NCI-H1436 (cell line): ENCODE measurements at regions not wholly inside any gene's neighbourhood (a gene's known extent, or its start where the extent isn't known, plus 50 kb on each side); places are given as distances from the start of the nearest gene placed in this dataset.

Source experiments
- DNase-seq: peaks from one replicate; lab custom pipeline; 2025; lab: John Stamatoyannopoulos, UW

DNA sequence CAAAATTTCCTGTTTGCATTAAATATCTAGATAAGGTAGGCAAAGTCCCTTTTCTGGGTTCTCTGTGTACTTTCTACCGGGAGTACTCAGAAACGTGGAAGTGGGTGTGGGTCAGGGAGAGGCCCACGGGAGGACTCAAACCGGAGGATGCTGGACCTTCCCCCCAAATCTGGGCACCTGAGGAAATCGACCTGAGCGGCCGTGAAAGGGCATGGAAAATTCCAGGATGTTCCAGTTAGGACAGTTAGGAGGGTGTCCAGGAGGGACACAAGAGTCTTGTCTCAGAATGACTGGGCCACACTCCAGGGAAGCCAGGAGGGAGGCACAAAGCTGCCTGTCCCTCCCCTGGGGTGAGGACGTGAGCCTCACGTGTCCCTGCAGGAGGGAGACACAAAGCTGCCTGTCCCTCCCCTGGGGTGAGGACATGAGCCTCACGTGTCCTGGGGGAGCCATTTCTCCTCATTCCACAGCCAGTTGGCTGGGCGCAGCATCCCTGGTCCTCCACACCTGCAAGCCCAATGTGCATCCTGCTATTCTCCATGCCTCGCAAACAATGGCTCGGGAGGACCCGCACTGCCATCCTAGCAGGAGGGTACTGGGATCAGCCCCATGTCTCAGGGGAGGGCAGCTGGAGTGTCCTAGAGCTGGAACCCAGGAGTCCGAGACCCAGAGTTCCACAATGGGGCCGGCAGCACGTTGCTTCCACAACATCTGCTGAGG is 190.5 kb upstream of the PPP2R2D start:
- no peak for DNase-seq

DNA sequence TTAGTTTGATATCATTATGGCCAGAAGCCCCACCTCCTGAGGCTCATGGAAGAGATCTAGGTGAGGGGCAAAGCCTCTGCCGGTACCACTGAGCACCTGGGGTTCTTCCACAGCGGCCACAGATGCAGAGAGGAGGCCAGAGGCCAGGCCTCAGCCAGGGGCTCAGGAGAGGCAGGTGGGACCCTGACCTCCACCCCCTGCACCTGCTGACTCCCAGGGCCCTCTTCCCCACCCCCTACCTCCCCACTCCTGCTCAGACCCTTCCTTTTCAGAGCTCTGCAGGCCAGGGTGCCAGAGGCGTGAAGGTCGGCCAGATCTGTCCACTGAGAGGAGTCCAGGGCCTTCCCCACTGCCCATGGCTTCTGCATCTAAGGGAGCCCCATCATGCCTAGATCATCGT is 178.7 kb upstream of the PPP2R2D start:
- no peak for DNase-seq

DNA sequence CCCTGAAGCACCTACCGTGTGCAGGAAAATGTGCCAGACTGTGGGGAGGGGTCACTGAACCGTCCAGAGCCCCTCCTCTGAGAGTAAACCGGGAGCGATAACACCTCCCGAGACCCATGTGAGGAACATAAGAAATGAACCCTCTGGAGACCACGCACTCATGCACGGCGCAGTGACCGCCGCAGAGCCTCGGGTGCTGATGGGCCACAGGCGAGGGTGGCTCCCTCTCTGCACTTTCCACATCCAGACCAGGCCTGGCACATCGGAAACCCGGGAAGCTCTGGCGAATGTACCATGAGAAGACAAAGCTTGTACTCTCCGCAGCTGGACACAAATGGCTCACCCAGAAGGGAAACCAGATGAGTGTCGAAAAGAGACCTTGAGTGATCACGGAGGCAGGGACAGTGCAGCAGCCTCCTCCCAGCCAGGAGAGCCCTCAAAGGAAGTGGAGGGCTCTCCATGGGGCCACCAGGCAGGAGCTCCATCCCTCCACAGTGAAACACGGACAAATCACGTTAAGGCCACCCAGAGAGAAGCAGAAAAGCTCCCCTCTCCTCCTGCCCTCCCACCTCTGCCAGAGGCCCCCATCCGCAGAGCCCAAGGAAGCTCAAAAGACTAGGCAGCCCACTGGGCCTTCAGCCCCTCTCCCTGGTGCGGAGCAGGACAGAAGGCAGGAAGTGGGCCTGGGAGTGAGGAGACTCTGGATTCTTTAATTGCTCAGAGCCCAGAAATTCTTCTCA is 178.1 kb upstream of the PPP2R2D start:
- DNase-seq = no peak

DNA sequence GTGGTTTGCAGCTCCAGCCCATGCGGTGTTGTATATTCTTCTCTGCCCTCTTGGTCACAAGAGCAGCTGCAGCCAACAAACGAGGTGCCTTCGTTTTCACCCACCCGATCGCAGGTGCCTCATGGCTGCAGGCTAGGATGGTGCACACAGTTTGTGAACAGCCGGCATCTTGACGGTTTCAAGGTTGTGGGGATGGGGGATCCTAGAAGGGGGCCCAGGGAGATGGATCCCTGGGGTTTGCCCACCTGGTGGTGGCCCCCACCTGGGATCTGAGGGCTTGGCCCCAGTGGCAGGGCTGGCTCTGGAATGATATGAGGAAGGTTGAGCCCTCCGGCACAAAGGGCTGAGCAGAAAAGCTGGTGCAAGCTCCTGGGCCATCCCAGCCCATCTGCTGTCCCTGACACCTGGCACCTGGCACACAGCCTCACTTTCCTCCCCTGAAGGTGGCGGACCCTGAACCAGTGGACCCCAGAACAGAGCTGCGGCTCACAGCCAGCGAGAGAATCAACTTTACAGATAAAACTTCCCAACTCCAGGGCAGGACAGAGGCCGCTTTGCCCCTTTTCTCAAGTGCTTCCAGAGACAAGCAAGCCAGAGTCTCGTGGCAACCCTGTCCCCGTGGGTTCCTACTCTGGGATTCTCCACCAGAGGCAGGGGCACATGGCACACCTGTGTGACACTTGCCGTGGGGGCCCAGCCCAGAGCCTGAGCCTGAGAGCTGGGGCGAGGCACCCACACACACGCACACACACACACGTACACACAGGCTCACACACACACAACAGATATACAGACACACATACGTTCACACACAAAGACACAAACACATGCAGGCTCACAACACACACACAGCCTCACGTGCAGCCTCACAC is 177.3 kb upstream of the PPP2R2D start:
- DNase-seq = no peak

DNA sequence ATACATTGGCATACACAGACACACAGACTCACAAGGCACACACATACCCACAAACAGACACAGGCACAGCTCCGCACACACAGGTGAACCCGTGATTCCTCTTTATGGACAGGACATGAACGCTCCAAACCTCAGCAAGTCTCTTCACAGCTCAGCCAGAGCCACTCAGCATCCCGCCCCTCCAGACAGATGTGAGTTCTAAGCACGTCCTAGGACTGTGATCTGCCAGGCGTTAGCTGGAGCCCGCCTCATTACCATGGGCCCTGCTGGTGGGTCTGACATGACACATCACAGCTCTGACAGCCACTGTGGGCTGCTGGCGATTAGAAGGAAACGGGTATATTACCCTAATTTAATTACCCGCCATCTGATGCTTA is 176.7 kb upstream of the PPP2R2D start:
- no peak for DNase-seq

DNA sequence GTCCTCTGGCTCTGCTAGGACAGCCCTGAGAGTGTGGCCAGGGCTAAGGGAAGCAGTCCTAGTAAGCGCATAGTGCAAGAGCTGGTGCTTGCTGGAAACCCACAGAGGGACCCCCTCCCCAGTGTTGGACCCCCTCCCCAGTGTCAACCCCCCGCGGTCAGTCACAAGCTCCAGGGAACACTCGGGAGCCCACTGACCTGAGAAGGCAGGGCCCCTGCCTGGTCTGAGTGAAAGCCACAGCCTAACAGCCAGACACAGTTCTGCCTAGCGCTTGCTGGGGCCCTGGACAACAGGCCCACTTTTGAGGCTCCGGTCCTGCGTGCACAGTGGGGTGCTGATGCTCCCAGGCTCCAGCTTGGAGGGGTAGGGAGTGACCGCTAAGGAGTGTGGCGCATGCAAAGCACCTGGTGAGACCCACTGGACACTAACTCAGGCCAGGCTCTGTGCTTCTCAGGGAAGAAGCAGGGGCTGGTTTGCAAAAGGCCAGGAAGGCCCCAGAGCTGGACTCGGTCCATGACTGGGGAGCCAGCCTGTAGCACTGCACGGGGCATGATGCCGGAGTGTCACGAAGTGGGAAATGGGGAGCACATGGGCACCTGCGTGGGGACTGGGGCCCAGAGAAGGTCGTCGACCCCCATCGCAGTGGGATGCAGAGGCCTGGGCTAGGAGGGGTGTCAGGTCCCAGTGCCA is 175.8 kb upstream of the PPP2R2D start:
- DNase-seq = no peak

DNA sequence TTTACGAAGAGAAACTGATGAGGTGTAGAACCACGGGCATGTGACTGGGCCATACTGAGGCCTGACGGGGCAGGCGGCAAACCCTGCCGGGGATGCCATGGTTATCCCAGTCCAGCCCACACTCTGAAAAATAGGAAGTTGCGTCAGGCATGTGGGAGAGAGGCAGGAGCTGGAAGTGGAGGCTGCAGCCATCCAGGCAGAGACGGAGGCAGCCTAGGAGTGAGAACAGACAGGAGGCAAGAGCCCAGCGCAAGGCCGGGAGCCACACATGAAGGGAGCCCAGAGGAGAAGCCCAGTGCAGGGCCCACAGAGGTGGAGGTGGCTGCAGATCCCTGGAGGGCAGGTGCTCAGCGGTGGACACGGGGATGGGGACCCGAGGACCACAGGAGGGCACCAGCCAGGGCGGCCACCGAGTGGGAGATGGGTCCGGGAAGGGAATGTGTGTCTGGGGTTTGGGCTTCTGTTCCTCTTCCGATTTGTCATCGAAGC is 175.2 kb upstream of the PPP2R2D start:
- DNase-seq = no peak

DNA sequence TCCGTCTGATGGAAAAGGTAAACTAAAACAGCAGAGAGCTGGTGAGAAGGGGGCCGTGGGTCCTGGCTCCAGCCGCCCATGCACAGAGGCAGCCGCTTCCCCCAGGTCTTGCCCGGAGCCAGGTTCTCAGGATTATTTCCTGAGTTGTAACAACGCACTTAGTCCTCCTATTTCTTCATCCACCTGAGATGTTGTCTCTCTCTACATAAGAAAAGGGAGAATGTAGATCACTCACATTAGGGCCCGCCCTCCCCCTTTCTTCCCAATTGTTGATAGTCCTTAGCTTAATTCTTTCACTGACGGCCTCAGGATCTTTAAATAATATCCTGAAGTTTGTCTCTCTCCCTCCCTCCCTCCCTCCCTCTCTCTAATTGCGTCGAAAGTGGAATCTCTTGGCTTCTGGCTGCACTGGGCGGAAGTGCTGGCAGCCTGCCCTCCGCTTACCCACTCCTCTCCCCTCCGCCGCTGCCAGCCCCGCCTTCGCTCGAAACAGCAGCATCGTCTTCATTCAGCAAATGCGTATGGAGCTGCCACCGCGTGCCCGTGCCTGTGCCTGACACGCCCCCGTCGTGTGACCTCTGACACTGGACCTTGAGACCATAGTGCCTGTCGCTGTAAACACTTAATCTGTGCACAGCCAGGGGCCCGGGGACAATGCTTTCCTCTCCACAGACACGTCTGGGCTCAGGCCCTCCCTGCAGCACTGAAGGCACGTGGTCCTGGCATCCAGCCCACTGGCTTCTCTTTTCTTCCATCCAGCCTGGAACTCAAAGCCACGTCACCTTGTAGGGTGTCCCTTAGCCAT is 174.5 kb upstream of the PPP2R2D start:
- DNase-seq = peak; percentile 38

DNA sequence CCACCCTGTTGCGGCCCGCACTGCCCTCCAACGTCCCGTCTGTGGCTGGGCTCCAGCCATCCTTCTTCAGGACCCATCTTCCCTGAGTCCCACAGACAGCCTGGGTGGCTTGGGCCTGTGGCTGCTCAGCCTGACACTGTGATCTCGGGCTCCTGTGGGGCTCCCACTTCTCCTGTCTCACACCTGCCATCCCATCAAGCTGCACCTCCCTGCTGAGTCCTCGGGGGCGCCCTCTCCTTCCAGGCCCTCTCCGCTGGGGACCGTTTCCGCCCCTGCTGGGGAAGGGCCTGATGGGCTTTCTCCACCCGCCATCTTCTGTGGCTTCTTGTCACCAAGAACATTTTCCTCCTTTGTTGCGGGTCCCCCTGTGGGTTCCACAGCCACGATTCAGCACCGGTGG is 173.8 kb upstream of the PPP2R2D start:
- no peak for DNase-seq

DNA sequence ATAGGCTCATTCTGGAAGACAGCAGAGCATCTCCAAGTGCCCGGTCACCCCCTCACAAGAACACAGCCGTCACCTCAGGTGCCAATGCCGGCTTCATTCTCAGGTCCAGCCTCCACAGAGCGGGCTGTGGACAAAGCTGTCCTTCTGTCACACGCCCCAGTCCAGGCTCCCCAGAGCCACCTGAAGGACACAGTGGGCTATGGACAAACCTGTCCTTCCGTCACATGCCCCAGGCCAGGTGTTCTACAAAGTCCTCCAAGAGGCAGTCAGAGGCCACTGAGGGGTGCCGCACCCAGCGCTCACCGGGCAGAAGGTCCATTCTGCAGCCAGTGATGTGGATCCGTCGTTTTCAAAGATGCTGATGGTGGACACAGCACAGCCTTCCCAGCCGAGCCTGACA is 173.2 kb upstream of the PPP2R2D start:
- no peak for DNase-seq

DNA sequence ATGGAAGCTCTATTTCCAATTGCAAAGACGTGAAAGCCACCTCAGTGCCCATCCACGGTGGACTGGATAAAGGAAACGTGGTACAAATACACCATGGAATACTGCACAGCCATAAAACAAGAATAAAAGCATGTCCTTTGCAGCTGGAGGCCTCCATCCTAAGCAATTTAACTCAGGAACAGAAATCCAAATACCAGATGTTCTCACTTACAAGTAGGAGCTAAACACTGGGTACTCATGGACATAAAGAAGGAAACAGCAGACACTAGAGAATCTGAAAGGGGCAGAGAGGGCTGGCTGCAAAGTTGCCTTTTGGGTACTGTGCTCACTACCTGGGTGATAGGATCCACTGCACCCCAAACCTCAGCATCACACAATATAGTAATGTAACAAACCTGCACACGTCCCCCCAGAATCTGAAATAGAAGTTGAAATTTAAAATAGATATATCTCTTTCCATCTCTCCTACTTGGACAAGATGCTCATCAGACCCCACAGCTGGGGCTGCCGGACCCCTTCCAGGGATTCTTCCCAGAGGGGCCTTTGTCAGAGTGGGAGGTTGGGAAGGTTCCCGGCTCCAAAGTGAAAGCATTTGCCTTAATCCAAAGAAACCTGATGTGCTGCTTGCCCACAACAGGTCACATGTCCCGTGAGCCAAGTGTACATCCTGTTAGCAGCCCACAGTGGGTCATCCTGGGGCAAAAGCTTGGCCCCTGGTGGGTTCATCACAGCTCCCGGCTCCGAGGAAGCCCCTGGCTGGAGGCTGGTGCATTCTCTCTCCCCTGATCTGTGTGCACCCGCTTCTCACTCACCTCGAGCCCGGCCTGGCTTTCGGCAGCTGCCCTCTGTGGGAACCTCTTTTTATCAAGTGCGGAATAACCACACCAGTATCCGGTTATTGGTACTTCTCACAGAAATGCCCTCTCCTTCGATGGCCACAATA is 172.3 kb upstream of the PPP2R2D start:
- DNase-seq = no peak

DNA sequence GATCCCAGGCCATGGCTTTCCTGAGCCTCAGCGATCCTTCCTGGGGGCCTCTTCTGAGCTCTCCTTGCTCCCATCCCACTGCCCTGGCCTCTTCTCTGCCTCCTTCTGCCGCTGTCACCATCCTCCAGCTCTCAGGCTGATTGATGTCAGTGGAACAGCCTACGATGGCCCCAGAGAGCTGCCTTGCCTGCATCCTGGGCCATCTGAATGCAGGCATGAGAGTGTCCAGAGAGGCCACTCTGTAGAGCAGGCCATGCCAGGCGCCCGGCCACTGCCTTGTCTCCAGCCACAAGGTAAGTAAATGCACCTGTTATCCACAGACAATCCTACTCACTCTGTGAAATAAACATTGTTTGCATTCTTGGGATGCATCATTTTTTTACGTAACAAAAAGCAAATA is 171.4 kb upstream of the PPP2R2D start:
- DNase-seq = no peak

DNA sequence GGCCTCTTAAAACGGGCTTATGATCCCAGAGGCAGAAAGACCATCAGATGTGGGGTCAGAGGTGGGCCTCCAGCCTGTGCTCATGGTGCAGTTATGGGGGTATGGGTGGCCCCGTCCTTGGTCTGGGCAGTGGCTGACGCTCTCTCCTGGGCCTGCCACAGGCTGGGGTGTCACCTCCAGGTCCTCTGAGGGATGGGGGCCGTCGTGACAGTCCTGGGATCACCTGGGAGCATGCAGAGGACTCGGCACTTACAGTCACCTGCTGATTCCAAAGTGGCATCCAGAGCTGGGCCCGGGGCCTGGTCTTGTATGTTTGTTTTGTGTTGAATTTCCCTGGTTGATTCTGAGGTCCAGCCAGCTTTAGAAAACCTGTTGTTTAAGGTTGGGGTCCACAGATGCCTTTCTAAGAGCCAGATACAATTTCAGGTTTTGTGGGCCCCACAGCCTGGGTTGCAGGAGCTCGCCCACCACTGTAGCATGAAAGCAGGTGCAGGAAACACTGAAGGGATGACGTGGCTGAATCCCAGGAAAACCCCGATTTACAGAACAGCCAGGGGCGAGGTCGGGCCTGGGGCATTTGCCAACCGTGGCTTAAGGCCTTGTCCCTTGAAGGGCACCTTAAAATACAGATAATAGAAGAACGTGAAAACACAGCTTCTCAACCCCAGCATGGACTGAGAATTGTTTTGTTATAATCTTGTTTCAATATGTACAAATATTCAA is 170.7 kb upstream of the PPP2R2D start:
- DNase-seq = no peak

DNA sequence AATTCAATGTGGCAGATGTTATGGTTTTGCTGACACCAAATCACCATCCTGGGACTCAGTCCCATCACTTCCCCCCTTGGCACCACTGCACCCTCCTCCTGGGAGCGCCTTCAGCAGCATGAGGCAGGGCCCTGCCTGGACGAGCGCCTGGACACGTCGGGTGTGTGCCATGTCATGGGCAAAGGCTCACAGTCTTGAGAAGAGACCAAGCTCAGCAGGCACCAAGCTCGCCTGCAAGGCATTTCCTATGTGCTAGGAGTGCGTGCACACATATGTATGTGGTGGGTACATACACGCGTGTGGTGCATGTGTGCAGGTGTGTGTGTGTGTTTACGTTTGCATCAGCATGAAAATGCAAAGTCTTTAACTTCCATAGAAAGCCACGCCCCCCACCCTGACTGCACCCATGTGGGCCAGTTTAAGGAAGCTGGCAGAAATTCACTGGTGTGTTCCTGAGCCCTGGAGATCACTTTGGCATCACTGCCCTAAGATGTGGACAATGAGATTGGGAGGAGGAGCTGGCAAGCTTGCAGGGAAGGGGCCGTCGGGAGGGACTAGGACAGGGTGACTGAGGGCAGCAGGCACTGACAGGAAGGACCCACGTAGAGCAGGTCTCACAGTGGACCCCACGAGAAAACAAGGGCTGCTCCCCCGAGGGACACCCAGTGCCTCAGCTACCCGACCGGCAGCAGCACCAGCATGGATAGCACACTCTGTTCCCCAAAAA is 169.9 kb upstream of the PPP2R2D start:
- DNase-seq = no peak

DNA sequence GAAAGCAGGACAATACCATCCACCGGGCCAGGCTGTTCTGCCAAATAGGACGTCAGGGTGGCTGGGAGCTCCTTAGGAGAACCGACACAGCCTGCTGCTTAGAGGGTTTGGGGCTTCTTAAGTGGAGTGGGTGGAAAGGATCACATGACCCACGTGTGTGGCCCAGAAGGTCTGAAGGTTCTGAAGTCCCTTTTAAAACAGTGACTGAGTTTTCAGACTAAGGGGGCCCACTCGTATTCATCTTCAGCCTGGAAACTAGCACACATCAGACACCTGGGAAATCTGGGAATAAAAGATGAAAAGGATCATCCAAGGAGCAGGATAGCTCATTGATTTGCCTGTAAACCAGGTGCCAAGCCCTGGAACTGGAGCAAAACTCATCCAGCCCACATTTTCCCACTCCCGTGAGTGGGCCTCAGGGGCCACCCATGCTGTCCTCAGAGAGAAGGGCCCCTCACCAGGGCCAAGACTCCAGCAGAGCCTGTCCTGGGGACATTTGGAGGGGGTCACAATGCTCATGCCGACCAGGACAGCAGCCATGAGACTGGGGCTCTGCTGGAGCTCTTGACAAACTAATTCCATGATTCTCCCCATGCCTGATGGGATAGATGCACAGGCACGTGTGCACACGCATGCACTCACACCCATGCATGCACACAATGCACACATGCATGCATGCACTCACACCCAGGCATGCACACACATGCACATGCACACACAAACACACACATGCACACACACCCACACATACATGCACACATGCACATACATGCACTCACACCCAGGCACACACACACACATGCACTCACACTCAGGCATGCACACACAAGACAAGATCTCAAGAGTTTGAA is 168.8 kb upstream of the PPP2R2D start:
- DNase-seq = no peak

DNA sequence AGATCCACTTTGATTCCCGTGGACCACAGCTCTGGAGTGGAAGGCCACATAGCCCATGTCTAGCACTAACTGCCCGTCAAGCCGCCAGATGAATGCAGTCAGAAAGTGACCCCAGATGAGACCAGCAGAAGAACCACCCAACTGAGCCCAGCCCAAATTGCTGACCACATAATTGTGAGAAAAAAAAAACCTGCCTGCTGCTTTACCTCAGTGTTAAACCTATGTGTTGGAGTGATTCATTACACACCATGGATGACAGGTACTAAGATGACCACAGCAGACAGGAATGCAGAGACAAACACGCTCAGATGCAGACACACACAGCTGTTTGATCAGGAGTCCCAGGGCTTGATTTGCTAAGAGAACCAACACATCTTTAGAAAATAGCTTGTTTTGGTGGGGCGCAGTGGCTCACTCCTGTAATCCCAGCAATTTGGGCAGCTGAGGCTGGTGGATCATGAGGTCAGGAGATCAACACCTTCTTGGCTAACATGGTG is 168.1 kb upstream of the PPP2R2D start:
- no peak for DNase-seq

DNA sequence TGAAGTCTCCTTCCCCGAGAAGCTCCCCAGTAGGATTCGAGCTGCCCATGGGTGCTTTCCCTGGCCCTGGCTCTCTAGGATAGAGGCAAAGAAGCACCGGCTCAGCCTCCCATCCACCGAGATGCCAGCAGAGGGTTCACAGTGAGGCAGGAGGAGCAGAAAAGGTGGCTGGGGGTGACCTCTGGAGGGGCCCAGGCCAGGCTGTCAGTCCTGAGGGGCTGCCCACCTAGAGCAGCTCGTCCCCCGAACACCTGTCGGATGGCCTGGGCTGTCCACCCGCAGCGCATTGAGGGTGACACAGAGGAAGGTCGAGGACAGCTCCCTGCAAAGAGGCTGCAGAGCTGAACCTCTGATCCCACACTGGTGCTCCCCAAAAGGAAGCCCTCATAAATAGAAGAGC is 167.2 kb upstream of the PPP2R2D start:
- DNase-seq = no peak

DNA sequence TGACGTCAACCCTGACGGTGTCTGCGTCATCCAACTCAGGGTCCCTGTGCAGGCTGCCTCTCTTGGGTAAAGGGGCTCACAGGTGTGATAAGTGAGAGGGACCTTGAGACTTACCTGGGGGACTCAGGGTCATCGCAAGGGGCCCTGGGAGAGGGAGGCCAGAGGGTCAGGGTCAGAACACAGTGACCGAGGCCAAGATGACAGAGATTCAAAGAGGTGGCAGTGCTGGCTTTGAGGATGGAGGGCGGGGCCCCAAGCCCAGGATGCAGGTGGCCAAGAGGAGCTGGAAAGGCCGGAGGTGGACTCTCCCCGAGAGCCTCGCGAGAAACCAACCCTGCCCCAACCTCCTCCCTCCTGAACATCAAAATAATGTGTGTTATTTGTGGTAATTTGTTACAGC is 165.2 kb upstream of the PPP2R2D start:
- DNase-seq = no peak
